ENCODE measurements at regions not wholly inside any gene's neighbourhood (a gene's known extent, or its start where the extent isn't known, plus 50 kb on each side); places are given as distances from the start of the nearest gene placed in this dataset.

- H3K27me3 Mint-ChIP-seq: peaks cover 5% of the 10 kb centered on the region
- intact Hi-C loops (cut with micrococcal nuclease): no loop called here
- no peaks in the 10 kb centered on the region for H3K4me1 Mint-ChIP-seq (ENCODE audit: low read depth)
- H3K9me3 Mint-ChIP-seq: no peaks in the 10 kb centered on the region
- H3K27ac Mint-ChIP-seq: no peak overlapping the region
- H3K4me3 Mint-ChIP-seq: no peak overlapping the region
- no peaks in the 10 kb centered on the region for H3K36me3 Mint-ChIP-seq (ENCODE audit: low read depth)
Measured at GRCh38 chr14:30499358-30499757, 59.6 kb upstream of the G2E3 start.

GRCh38 chr14:30500222-30500621, 58.7 kb upstream of the G2E3 start:
- intact Hi-C loops (cut with micrococcal nuclease): no loop called here
- Mint-ChIP-seq H3K27me3 (peaks cover 5% of the 10 kb centered on the region), H3K9me3 (no peaks in the 10 kb centered on the region), H3K4me1 (ENCODE audit: low read depth) (no peaks in the 10 kb centered on the region), H3K36me3 (ENCODE audit: low read depth) (no peaks in the 10 kb centered on the region), H3K4me3 (no peak overlapping the region), H3K27ac (no peak overlapping the region)

GRCh38 chr14:30507209-30507608, 51.7 kb upstream of the G2E3 start:
- intact Hi-C loops (cut with micrococcal nuclease): no loop called here
- Mint-ChIP-seq H3K27me3 (peaks cover 1% of the 10 kb centered on the region), H3K9me3 (no peaks in the 10 kb centered on the region), H3K36me3 (ENCODE audit: low read depth) (no peaks in the 10 kb centered on the region), H3K4me3 (no peak overlapping the region), H3K4me1 (ENCODE audit: low read depth) (peaks cover 7% of the 10 kb centered on the region), H3K27ac (no peak overlapping the region)

Measured in dendritic cell treated with granulocyte-macrophage colony-stimulating factor and Interleukin-4, amounts not matched to agents 40 ng/mL and 50 ng/mL, for 4 days (primary cell).